ENCODE measurements at regions not wholly inside any gene's neighbourhood (a gene's known extent, or its start where the extent isn't known, plus 50 kb on each side); places are given as distances from the start of the nearest gene placed in this dataset.

- H3K4me3 ChIP-seq (ENCODE audit: low read depth, low read length): no peak overlapping the region
Observed at GRCh38 chr16:79876332-79876730, 275.8 kb upstream of the MAF start.

GRCh38 chr16:79874391-79874790, 273.9 kb upstream of the MAF start:
- no peak overlapping the region for H3K4me3 ChIP-seq (ENCODE audit: low read depth, low read length)

- no peak overlapping the region for H3K4me3 ChIP-seq (ENCODE audit: low read depth, low read length)
Observed at GRCh38 chr16:79873825-79874224, 273.3 kb upstream of the MAF start.

- H3K4me3 ChIP-seq (ENCODE audit: low read depth, low read length): no peak overlapping the region
Observed at GRCh38 chr16:79871906-79872305, 271.4 kb upstream of the MAF start.

- H3K4me3 ChIP-seq (ENCODE audit: low read depth, low read length): no peak overlapping the region
Observed at GRCh38 chr16:79870016-79870886, 269.7 kb upstream of the MAF start.

DNA sequence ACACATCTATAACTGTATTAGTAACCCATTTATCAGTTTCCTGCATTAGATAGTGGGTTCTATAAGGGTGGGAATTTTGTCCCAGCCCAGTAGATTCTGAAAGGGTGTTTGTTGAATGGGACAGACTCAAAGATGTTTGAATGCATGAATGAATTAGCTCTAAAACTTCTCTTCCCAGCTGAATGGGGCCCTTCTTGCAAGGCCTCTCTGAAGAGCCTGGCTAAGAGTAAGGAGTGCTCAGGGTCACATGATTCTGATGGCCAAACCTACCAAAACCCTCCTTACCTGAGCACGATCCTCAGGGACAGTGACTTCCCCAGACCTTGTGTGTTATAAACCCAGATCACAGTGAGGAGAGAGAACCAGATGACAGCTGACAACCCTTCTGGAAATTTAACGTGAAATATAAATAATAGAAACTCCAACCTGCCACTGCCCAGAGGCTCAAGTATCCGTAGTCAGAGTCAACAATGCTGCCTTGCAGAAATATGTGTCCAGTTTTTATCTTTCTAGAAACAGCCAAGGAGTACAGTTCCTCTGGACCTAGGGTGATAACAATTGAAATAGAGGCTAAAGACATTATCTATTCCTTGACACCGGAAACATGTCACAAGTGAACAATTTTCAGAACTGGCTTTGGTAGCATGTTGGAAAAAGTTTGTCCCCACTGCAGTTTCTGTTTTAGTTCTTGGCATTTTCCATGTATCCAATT, 268.9 kb upstream of the MAF start:
- H3K4me3 ChIP-seq (ENCODE audit: low read depth, low read length): no peak overlapping the region

DNA sequence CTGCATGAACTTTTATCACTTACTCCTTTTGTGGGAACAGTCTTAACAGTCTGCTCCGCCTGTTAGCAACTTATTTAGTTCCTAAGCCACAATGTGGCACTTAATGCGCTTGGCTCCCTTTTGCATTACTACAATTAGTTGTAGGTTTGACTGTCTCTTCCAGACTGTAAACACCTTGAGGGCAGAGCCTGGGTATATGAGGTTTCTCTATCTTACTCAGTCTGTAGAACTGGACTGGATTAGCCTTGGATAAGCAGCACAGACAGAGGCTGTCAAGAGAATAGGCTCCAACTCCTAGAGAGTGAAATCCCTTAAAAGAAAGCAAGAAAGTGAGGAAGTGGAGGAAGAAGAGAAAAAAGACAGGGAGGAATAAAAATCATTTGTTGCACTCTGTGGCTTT, 268.3 kb upstream of the MAF start:
- no peak overlapping the region for H3K4me3 ChIP-seq (ENCODE audit: low read depth, low read length)

GRCh38 chr16:79867425-79867997, 267.0 kb upstream of the MAF start:
- H3K4me3 ChIP-seq (ENCODE audit: low read depth, low read length): no peak overlapping the region

- H3K4me3 ChIP-seq (ENCODE audit: low read depth, low read length): no peak overlapping the region
Observed at GRCh38 chr16:79865918-79866317, 265.4 kb upstream of the MAF start.

DNA sequence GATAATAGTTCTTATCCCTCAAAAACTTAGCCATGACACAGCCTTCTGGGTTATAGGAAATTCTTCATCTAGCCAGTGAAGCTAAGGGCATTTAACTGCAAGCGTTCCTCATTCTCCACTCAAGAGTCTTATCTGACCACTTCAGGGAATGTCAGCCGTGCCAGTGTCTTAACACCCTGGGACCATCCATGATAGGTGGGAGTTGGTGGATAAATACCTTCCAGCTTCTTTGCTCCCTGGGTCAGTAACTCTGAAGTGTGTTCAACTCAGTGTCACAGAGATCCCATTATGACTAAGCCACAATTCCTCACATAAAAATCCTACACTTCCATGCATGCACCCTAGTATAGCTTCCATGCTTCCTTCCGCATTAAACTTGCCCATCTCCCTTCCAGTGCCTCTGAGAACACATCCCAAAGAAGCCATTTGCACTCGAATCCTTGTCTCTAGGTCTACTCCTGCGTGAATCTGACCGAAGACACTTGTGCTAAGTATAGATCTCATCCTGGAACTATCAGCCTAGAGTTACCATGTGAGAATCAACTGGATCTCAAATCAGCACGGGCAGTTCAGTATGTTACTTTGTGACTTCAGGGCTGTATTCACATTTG, 264.3 kb upstream of the MAF start:
- no peak overlapping the region for H3K4me3 ChIP-seq (ENCODE audit: low read depth, low read length)

DNA sequence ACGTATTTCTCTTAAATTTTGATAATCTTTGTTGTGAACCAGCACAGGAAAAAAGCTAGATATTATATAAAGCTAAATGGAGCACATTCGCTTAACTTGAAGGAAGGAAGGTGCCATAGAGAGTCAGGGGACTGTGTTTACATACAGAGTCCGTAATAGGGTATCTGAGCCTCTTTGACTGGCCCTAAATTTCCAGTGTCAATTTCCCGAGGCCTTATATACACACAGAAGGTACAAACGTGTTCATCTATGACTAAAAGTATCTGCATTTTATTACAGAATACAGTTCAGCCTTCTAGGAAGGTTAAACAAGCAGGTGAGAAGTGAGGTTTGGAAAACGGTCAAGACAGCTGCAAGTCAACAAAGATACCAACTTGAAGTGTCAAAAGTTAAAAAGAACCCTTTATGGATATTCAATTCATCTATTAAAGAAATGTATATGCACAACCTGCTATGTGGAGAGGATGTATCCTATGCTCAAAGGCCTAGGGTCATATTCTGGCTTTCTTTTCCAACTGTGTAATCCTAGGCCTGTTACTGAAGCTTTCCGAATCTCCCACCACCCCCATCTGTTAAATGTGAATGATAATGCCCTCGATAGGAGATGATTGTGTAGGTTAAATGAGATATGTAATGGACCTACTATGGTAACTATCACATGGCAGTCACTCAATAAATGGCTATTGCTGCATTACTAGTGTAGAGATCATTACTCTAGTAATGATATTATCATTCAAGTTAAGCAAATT, 263.7 kb upstream of the MAF start:
- H3K4me3 ChIP-seq (ENCODE audit: low read depth, low read length): no peak overlapping the region

DNA sequence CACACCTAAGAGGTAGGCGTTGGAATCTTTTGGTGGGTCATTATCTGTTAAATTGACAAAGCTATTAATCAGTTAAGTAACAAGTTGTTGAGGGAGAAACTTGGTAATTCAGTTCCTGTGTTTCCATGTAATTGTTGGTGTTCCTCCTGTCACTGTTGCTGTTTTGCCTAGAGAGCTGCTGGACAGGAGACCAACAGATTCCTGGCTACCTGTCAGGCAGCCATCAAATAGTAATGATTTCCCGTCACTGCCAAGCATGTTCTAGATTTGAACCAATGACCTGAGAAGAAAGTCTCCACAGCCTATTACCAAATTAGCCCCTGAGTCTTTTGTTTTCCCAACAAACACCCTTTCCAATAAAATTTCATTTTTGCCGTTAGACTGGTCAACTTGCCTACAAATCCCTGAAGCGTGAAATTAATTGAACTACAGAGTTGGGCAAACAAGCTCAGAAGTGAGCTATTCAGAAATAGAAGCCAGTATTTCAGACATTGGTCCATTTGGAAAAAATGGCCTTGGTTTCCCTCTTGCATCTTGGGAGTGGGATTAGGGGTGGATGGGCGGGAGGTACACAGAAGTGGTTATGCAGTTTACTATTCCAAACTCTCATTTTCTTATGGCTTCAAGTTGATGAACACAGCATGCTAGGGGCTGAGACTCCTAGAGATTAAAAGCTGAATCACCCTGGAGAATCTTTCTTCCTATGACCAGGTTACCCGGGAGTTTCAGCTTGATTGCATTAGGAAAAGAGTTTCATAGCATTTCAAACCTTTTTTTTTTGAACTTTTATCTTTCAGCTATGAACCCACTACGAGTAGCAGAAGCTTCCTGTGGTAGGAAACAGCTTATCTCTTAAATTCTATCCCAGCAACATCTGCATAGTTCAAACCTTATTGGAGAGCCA, 262.8 kb upstream of the MAF start:
- H3K4me3 ChIP-seq (ENCODE audit: low read depth, low read length): no peak overlapping the region

DNA sequence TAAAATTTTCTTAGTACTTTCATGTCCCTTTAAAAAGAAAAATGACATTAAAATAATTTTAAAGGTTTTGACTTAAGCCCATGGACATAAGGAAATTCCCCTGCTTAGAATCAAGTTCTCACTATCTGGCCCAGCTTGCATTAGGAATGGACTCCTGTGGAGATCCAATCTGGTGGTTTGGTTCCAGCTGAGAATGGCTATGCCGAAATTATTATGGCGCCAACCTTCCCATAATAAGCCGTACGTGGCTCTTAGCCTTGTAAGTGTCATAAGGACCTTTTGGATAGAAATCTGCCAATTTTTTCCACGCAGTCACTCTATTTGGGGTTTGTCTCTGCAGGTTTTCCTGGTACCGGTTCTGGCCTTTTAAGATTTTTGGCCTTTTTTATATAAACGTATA, 262.1 kb upstream of the MAF start:
- no peak overlapping the region for H3K4me3 ChIP-seq (ENCODE audit: low read depth, low read length)

- H3K4me3 ChIP-seq (ENCODE audit: low read depth, low read length): no peak overlapping the region
Observed at GRCh38 chr16:79856581-79856980, 256.0 kb upstream of the MAF start.

DNA sequence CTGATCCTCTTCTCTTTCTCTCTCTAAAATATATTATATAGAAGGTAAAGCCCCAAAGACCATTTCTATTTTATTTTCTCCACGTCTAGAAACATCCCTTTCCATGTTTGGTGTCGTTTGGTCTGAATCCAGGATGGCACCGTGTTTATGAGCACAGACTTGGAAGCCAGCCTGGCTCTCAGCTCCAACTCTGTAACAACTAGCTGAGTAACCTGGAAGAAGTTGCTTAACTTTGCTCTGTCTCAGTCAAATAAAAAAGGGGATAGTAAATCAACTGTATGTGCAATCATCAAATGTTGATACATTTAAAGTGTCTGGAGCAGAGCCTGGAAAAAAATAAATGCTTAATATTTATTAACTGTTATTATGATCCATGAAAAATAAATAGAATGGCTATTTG, 249.8 kb upstream of the MAF start:
- no peak overlapping the region for H3K4me3 ChIP-seq (ENCODE audit: low read depth, low read length)

- H3K4me3 ChIP-seq (ENCODE audit: low read depth, low read length): no peak overlapping the region
Observed at GRCh38 chr16:79849119-79849518, 248.6 kb upstream of the MAF start.

- no peak overlapping the region for H3K4me3 ChIP-seq (ENCODE audit: low read depth, low read length)
Observed at GRCh38 chr16:79848719-79849118, 248.2 kb upstream of the MAF start.

DNA sequence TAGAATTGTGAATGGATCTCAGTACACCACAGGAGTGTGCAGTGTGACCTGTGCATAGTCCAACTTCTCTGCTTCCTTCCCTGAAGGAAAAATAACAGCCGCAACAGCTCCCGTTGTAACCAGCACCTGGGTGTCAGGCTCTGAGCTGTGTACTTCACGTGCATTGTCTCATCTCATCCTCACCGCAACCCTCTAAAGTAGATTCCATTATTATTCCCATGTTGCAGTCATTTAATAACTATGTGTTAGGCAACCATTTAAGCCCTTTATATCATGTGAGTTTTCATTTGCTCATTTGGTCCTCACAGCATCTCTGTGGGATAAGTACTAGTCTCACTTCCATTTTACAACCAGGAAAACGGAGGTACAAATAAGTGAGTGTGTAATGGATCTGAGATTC, 247.0 kb upstream of the MAF start:
- no peak overlapping the region for H3K4me3 ChIP-seq (ENCODE audit: low read depth, low read length)

- no peak overlapping the region for H3K4me3 ChIP-seq (ENCODE audit: low read depth, low read length)
Observed at GRCh38 chr16:79847101-79847500, 246.6 kb upstream of the MAF start.

DNA sequence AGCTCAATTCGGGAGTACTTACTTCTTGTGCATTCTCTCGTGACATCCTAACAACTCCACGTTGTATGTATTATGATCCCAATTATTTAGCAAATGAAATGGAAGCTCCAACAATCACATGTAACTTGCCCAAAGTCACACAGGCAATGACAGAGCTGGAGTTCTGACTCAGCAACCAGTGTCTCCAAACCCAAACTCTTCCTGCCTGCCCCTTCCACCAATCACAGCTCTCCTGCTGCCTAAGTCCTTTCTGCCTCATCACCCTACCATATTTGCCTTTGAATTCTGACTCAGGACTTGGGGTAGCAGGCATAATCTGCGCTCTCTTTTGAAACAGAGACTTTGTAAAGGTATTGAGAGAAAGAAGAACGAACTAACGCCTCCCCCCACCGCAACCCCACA, 245.2 kb upstream of the MAF start:
- no peak overlapping the region for H3K4me3 ChIP-seq (ENCODE audit: low read depth, low read length)
